ENCODE measurements at regions not wholly inside any gene's neighbourhood (a gene's known extent, or its start where the extent isn't known, plus 50 kb on each side); places are given as distances from the start of the nearest gene placed in this dataset.

DNA sequence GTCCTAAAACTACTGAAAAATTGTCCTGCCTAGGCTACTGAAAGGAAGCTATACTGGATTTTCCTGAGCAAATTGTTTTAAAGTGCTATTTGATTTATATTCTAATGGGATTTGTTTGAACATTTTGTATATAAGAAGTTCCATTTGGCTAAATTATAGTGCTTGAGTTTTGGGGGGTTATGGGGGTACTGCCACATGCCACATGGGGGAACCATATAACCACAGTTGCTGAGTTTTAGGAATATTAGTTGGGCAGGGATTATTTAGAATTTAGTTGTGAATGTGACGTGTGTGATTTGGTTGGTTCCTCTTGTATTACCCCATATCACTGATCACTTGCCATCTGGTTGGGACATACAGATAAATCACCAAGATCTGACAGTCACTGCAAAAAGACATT lies 224.5 kb upstream of the TAPT1 start:
- H3K79me2 ChIP-seq (ENCODE audit: insufficient read depth, low read length): no peaks in the 10 kb centered on the region
- no peaks in the 10 kb centered on the region for H3F3A ChIP-seq (ENCODE audit: insufficient read depth, low read length)
- TF ChIP-seq, protein P1, sequence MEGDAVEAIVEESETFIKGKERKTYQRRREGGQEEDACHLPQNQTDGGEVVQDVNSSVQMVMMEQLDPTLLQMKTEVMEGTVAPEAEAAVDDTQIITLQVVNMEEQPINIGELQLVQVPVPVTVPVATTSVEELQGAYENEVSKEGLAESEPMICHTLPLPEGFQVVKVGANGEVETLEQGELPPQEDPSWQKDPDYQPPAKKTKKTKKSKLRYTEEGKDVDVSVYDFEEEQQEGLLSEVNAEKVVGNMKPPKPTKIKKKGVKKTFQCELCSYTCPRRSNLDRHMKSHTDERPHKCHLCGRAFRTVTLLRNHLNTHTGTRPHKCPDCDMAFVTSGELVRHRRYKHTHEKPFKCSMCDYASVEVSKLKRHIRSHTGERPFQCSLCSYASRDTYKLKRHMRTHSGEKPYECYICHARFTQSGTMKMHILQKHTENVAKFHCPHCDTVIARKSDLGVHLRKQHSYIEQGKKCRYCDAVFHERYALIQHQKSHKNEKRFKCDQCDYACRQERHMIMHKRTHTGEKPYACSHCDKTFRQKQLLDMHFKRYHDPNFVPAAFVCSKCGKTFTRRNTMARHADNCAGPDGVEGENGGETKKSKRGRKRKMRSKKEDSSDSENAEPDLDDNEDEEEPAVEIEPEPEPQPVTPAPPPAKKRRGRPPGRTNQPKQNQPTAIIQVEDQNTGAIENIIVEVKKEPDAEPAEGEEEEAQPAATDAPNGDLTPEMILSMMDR (IDR thresholded peaks at IDR 0.05; ENCODE audit: low read length): no peak
- H3K4me3 ChIP-seq (ENCODE audit: low read depth, low read length, poor library complexity, severe bottlenecking): no peak overlapping the region
- no peaks in the 10 kb centered on the region for H4K20me1 ChIP-seq (ENCODE audit: insufficient read depth, low read length)
- H3K9me2 ChIP-seq (ENCODE audit: low read depth, low read length): no peaks in the 10 kb centered on the region
- H3K9me3 ChIP-seq (ENCODE audit: low read length): no peaks in the 10 kb centered on the region
- H3K4me1 ChIP-seq (ENCODE audit: insufficient read depth, low read length, severe bottlenecking): no peaks in the 10 kb centered on the region
- no peaks in the 10 kb centered on the region for H3K36me3 ChIP-seq (ENCODE audit: insufficient read depth, low read length)
- H3K9ac ChIP-seq (ENCODE audit: low read length): no peak overlapping the region
- H3K27me3 ChIP-seq (ENCODE audit: insufficient read depth, low read length): no peaks in the 10 kb centered on the region
- H2AFZ ChIP-seq (ENCODE audit: low read length): no peak overlapping the region
- no peak overlapping the region for H3K4me2 ChIP-seq (ENCODE audit: low read length)
- no peak overlapping the region for H3K27ac ChIP-seq (ENCODE audit: low read depth, low read length, poor library complexity, severe bottlenecking)

DNA sequence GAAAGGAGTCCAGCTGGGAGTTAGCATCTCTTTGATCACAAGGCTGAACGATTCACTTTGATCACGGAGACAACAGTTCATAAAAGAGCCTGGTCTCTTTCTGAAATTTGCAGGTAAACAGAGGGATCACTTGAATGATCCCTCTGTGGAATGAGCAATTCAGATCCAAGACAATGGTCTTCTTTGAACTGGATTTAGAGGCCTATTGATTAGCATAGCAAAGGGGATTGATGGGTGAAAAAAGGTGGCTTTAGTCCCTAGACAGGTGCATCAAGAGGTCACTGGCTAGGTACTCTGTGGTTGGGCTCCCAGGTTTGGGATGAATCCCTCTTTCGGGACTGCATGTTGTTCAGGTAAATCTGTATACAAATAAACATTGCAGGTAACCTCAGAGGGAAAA lies 223.8 kb upstream of the TAPT1 start:
- no peaks in the 10 kb centered on the region for H3K4me1 ChIP-seq (ENCODE audit: insufficient read depth, low read length, severe bottlenecking)
- H3K27ac ChIP-seq (ENCODE audit: low read depth, low read length, poor library complexity, severe bottlenecking): no peak overlapping the region
- H3K9me2 ChIP-seq (ENCODE audit: low read depth, low read length): no peaks in the 10 kb centered on the region
- no peaks in the 10 kb centered on the region for H4K20me1 ChIP-seq (ENCODE audit: insufficient read depth, low read length)
- no peaks in the 10 kb centered on the region for H3K27me3 ChIP-seq (ENCODE audit: insufficient read depth, low read length)
- no peak overlapping the region for H3K9ac ChIP-seq (ENCODE audit: low read length)
- no peak overlapping the region for H3K4me2 ChIP-seq (ENCODE audit: low read length)
- no peak overlapping the region for H2AFZ ChIP-seq (ENCODE audit: low read length)
- no peaks in the 10 kb centered on the region for H3F3A ChIP-seq (ENCODE audit: insufficient read depth, low read length)
- no peaks in the 10 kb centered on the region for H3K36me3 ChIP-seq (ENCODE audit: insufficient read depth, low read length)
- H3K9me3 ChIP-seq (ENCODE audit: low read length): no peaks in the 10 kb centered on the region
- no peaks in the 10 kb centered on the region for H3K79me2 ChIP-seq (ENCODE audit: insufficient read depth, low read length)
- H3K4me3 ChIP-seq (ENCODE audit: low read depth, low read length, poor library complexity, severe bottlenecking): no peak overlapping the region
- TF ChIP-seq, protein P1 (IDR thresholded peaks at IDR 0.05; ENCODE audit: low read length): no peak
- no peak for TF ChIP-seq EZH2 (IDR thresholded peaks at IDR 0.05; ENCODE audit: borderline replicate concordance, low read length)

DNA sequence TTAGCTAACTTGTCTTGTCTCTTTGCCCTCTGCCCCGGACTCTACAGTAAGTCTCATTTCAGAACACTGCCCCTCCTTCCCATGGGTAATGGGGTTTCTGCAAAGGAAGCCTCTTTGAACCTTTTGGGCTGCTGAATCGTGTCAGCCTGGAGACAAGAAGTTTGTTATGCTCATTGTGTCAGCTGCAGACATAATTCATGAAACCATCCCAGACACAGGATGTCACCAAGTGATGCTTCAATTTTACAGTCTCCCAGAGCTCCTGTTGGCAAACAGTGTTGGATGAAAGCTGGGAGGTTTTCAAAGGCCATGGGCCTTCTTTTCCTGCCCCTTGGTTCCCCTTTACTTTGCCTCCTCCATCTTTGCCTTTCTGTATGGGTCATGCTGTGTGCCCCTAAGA lies 223.1 kb upstream of the TAPT1 start:
- H3F3A ChIP-seq (ENCODE audit: insufficient read depth, low read length): no peaks in the 10 kb centered on the region
- no peak overlapping the region for H3K27ac ChIP-seq (ENCODE audit: low read depth, low read length, poor library complexity, severe bottlenecking)
- no peak overlapping the region for H3K9ac ChIP-seq (ENCODE audit: low read length)
- no peaks in the 10 kb centered on the region for H3K79me2 ChIP-seq (ENCODE audit: insufficient read depth, low read length)
- no peaks in the 10 kb centered on the region for H3K9me2 ChIP-seq (ENCODE audit: low read depth, low read length)
- no peak overlapping the region for H2AFZ ChIP-seq (ENCODE audit: low read length)
- H3K4me2 ChIP-seq (ENCODE audit: low read length): no peak overlapping the region
- H3K9me3 ChIP-seq (ENCODE audit: low read length): no peaks in the 10 kb centered on the region
- no peaks in the 10 kb centered on the region for H3K4me1 ChIP-seq (ENCODE audit: insufficient read depth, low read length, severe bottlenecking)
- H3K4me3 ChIP-seq (ENCODE audit: low read depth, low read length, poor library complexity, severe bottlenecking): no peak overlapping the region
- no peaks in the 10 kb centered on the region for H3K36me3 ChIP-seq (ENCODE audit: insufficient read depth, low read length)
- H3K27me3 ChIP-seq (ENCODE audit: insufficient read depth, low read length): no peaks in the 10 kb centered on the region
- TF ChIP-seq, protein P1 (IDR thresholded peaks at IDR 0.05; ENCODE audit: low read length): no peak
- no peak for TF ChIP-seq EZH2 (IDR thresholded peaks at IDR 0.05; ENCODE audit: borderline replicate concordance, low read length)
- H4K20me1 ChIP-seq (ENCODE audit: insufficient read depth, low read length): no peaks in the 10 kb centered on the region
